ENCODE measurements at regions not wholly inside any gene's neighbourhood (a gene's known extent, or its start where the extent isn't known, plus 50 kb on each side); places are given as distances from the start of the nearest gene placed in this dataset.

DNA sequence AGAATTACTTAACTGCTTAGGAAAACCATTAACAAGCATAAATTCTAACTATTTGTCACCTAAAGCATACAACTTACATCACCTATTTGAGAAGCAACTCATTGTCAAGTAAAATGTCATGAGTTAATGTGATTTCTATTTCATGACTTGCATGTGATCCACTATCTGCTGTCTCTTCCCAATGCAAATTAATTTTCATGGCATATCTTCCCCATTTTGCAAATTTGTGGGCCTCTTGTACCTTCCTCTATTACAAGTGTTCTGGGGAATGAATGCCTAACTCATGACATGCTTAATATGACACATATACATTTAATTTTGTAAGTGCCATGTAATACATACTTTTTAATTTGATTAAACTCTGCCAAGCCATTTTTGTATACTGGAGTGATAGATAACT, 81.1 kb upstream of the EDNRB start:
- TF ChIP-seq EZH2 (IDR thresholded peaks at IDR 0.05) (no peak), POLR2AphosphoS5 (IDR thresholded peaks at IDR 0.05; ENCODE audit: borderline replicate concordance, low read depth, low read length) (no peak)
